Dermis microvascular lymphatic vessel endothelial cell (primary cell): ENCODE measurements at regions not wholly inside any gene's neighbourhood (a gene's known extent, or its start where the extent isn't known, plus 50 kb on each side); places are given as distances from the start of the nearest gene placed in this dataset.
A peak's percentile ranks its signal among the peaks of the same experiment; 100 is the strongest.
"Not testable (repeated sequence)": the region's sequence is repeated elsewhere in the genome, so short reads cannot be mapped to it uniquely, and the experiment has no call there.

ENCODE experiments used
- DNase-seq, 2 donors: peaks; one replicate each; pipeline versions ENCODE4 v3.0.0 to v3.0.0-alpha.2; 2010; ENCODE audit warnings: low read depth in 2 of 2

DNA sequence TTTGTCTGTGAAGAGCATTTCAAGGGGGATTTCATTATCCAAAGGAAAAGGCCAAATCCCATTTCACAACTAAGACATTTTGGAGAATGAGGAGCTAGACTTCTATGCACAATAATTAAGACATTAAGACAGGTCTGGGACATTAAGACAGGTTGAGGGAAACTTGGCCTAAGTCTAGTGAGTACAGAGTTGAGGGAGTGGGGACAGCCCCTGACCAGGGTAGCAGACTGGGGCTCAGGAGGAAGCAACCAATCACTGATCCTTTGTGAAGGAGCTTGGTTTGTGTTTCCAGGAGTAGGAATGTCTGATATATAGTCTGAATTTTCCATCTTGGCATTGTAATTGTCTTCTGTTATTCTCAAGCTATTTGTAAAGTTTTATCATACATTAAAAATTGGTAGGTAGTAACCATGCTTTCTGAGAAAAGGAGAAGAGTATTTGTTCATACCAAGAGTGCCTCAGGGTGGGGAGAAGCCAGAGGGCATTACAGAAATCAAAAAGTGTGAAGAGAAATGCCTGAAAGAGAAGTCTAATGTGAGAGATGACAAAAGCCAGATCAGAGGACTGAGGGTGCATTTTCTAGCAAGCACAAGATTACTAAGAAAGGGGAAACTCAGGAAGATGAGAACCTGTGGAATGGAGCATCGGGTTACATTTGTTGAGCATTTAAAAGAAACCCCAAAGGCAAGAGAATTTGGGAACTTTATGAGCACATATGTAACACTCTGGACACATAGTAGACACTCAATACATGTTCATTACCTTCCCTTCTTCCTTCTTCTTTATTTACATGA, 189.3 kb upstream of the PIK3R1 start:
- DNase-seq: no peak

DNA sequence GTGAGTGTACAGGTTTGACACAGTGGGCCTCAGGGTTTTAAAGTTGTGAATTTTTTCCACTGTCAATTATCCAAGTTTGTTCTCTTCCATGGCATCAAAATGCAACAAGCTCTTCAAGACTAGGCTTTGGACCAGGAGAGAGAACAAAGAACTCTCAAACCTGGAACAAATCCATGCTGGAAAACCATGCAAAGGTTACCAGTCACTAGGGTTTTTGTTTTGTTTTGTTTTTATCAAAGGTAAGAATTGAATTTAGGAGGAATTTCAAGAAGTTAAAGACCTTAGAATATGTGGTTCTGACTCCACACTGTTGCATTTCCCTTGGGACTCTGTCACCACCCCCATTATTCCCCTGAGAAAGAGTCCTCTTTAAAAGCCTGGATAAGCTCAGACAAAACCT, 191.1 kb upstream of the PIK3R1 start:
- no peak for DNase-seq

DNA sequence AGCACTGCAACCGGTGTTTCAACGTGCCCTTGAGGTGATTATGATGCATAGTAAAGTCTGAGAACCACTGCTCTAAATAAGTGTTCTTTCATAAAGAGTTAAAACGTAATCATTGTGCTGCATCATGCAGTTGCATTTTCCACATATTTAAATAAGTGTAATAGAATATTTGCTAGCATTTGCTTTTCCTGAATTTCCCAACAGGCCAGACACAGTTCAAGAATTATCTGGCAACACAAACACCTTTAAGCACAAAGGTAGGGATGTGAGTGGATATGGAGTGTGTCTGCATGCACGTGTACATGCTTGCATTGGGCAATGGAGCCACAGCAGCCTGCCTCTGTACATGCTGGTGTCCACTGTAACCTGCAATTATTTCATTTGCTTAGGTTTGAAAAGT, 193.6 kb upstream of the PIK3R1 start:
- DNase-seq: no peak

DNA sequence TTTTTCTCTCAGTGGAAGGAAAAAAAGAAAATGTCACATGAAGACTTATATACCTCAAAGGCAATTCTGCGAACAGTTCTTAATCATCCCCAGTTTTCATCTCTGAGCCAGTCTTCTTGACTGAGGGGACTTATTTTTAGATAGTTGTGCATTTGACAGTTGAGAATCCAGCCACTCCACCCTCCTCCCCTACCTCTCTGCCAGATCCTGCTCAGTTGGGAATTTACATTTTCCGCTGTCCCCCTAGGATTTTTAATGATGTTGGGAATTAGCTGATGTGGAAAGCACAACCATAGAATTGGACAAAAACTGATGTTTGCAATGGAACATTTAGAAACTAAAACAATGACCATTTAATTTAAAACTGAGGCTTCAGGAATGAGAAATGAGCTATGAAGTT, 194.3 kb upstream of the PIK3R1 start:
- no peak for DNase-seq

DNA sequence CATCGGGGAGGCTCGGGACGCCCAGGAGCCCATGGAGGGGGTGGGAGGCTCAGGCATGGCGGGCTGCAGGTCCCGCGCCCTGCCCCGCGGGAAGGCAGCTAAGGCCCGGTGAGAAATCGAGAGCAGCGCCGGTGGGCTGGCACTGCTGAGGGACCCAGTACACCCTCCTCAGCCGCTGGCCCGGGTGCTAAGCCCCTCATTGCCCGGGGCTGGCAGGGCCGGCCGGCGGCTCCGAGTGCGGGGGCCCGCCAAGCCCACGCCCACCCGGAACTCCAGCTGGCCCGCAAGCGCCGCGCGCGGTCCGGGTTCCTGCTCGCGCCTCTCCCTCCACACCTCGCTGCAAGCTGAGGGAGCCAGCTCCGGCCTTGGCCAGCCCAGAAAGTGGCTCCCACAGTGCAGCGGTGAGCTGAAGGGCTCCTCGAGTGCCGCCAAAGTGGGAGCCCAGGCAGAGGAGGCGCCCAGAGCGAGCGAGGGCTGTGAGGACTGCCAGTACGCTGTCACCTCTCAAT, 195.0 kb upstream of the PIK3R1 start:
- DNase-seq: not testable (repeated sequence)

DNA sequence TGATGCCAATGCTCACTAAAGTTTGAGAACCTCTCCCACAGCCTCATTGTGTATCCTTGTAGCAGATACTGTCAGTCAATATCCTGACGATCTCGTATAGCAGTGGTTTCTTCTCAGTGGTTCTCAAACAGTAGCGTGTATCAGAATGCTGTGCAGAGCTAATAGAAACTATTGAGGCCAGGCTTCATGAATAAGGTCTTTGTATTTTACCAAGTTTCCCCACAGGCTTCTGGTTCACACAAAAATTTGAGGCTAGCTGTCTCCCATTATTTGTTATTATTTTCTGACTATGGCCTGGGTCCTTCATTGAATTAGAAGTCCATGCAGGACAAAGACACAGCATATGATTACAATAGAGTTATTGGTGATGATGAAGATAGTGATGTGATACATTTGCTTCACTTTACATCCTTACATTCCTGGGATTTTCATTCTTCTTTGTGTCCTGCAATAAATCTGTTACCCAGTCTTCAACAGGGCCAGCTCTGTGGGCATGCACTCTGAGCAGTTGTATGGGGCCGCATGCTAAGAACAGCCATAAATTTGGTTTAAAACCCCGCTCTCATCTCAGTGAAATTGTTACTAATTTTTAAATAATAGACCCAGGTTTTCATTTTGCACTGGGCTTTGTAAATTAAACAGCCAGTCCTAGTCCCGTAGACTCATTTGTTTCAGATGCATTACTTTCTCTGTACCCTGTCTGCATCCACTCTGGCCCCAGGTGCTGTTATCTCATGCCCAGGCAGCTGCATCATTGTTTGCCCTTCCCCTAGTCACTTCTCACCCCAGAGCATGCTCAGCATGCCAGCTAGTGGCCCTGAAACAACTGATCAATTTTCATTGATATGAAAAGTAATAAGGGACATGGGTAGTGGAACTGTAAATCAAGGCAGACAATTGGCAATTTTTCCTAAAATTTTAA, 199.9 kb upstream of the PIK3R1 start:
- no peak for DNase-seq

DNA sequence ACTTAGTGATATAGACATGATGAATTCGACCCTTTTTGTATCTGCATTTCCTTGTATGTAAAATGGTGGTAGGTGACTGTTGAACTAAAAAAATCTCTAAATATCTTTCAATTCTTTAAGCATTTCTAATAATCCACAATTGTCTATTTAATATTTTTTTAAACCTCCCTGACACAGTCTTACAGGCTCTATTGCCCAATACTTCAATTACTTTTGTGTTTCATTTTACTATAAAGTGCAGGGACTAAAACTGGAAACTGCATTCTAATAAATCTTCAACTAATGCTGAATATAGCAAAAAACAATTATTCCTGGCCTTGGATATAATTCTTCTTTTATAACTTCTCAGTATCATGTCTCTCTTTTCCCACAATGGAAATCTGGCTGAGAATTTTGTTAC, 202.7 kb upstream of the PIK3R1 start:
- DNase-seq: no peak

DNA sequence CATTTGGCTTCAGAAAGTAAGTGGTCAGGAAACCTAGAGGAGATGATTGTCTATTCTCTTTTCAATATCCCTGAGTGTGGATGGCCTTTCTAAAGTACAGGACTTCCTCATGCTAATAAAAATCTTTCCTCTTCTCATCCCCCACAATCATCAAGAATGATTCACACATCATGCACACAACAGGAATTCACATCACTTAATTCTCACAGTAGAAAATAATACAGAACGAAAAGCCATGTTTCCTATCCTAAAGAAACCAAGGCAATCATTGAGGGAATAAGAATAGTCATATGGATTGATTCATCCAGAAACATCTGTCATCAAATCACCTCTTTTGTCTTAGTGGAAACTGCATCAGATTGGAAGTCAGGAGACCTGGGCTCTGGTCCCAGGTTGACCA, 203.1 kb upstream of the PIK3R1 start:
- peak in 1 of 2 donors; percentile 68 for DNase-seq

DNA sequence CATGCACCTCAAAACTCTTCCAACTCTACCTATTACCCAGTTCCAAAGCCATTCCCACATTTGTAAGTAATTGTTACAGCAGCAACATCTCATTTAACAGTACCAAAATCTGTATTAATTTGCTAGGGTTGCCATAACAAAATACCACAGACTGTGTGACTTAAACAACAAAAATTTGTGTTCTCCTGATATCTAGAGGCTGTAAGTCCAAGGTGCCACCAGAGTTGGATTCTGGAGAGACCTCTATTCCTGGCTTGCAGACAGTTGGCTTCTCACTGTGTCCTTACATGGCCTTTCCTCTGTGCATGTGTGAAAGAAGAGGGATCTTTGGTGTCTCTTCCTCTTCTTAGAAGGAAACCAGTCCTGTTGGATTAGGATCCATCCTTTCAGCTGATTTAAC, 203.8 kb upstream of the PIK3R1 start:
- DNase-seq: no peak

DNA sequence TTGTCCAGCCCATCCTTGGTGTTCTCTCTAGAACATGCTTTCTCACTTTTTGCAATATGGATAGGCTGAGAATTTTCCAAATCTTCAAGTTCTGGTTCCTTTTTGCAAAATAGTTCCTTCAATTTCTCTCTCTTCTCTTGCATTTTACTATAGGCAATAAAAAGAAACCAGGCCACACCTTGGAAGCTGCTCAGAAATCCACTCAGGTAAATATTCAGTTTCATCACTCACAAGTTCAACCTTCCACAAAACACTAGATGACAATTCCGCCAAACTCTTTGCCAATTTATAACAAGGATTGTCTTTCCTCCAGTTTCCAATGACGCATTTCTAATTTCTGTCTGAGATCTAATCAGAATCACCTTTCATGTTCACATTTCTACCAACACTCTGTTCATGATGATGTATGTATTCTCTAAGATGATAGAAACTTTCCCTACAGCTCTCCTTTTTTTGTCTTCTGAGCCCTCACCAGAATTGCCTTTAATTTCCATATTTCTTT, 204.2 kb upstream of the PIK3R1 start:
- no peak for DNase-seq

DNA sequence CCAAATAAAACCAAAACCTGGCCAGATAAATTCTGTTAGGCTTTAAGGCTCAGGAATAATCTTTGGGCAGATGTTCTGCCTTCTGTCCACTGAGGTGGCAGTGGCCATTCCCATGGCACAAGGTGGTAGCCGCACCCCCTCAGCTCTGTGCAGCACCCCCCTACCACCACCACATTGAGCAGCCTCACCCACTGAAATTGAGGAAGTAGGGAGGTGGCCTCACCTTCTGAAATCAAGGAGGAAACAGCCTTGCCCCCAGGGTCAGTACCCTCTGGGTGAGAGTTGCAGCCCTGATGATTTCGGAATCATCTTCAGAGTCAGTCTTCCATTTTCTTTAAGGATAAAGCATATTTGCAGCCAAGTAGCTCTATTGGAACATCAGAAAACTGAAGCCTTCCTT, 204.8 kb upstream of the PIK3R1 start:
- no peak for DNase-seq

DNA sequence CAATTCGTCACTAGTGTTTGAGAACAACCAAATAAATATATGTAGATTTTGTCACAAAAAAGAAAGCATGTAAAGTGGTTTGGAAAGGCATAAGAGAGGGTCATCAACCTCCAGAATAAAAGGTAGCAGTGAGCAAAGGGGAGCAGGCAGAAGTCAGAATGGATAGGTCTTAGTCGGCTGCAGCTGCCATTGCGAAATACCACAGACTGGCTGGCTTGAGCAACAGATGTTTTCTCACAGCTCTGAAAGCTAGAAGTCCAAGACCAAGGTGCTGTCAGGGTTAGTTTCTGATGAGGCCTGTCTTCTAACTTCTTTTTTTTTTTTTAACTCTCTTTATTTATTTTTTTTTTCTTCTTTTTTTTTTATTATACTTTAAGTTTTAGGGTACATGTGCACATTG, 208.1 kb upstream of the PIK3R1 start:
- no peak for DNase-seq

DNA sequence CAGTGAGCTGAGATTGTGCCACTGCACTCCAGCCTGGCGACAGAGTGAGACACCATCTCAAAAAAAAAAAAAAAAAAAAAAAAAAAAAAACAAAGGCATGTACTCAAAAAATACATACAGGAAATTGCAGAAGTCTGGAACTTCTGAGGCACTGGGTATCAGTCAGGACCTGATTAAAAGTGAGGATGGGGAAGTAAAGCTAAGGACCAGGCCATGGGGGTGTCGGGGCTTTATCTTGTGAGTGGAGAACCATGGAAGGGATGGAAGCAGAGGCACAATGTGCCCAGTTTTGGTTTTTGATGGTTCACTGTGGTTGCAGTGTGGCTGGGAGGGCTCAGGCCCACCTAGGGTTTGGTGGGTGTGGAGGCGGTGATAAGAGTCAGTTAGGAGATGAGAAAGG, 212.7 kb upstream of the PIK3R1 start:
- no peak for DNase-seq

DNA sequence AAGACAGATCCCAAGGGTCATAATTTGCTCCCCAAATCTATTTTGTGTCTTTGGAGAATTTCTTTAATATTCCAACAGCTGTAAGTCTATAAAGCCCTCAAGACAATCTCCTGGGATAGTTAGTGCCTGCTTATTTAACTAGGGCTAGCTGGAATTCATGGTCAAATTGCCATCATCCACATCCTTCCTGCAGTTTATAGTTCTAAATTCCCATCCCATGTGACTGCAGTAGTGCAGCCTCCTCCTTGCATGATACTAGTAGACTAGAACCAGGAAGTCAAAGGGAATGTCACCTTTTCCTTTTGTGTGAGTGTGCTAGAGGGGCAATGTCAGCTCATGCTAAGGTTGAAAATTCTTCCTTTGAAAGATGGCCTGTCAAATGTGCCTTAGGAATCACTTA, 214.8 kb upstream of the PIK3R1 start:
- DNase-seq: peak in 1 of 2 donors; percentile 8

DNA sequence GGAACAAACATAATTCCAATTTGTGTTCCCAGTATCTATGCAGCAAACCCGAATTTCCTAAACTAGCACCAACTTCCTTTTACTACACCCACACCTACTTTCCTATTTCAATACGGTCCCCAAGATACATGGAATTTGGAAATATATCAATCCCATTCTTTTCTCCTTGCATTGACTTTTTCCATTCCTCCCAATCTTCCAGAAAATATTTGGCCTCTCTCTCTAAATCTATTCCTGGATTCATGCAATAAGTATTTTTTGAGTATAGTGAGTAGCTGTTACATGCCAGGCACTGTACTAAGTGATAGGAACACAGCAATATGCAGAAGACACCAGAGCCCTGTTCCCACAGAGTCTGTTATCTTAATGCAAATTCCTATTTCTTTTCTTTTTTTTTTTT, 216.2 kb upstream of the PIK3R1 start:
- DNase-seq: no peak

DNA sequence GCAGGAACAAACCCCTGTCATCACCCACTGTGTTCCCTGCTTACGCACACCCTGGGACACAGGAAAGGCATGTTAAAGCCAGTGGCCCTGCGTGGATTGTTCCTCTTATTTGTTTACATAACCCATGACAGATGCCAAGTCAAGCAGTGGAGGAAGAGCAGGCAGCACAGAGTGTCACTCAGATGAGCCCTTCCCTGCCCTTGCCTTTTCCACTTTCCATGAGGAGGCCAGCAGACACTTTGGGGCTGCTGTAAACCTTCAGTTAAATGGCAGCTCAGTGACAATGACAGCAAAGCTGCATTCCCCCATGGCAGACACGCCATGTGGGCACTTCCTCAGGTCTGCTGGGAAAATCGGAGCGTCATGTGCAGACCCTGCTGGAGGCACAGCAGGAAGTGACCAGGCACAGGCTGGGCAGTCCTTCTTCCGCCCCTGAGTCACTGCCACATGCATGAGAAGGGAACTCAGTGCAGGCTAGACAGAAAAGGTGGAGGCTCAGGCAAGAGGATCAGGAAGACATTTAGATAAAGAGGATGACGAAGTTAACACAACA, 216.8 kb upstream of the PIK3R1 start:
- peak; percentile 89 to 94 for DNase-seq

DNA sequence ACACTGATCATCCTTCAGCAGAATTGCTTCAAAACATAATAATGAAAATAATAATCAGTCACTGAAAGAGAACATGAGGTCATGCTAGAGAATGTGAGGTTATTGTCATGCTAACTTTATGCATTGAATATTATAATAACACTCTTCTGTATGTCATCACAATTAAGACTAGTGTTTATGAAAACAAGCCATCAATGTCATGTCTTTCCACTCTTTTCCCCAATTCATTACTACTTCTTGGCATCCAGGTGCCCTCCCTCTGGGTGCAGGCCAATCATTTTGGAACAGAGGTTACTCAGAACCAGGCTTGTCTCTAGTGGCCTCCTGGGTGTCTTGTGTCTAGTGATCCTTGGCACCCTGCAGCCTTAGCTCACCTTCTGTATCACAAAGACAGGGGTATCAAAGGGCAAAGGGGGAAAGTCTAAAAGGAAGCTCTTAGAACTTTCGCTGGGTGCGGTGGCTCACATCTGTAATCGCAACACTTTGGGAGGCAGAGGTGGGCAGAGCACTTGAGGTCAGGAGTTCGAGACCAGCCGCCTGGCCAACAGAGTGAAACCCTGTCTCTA, 217.6 kb upstream of the PIK3R1 start:
- peak in 1 of 2 donors; percentile 17 for DNase-seq

DNA sequence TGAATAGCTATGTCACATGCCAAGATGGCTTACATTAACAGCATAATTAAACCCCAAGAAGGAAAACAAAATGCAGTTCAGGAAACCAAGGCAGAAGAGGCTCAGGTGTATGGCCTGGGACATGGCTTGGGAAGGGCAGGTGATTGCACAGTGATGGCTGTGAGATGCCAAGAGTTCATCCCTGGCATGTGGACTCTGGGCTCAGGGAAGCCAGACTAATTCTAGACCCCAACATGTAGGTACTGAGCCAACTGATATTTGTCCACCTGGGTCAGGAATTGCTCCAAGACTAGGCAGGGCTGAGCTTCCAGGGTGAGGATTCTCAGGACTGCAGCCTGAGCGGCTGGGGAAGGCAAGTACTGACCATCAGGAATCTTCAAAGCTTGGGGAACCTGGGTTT, 218.4 kb upstream of the PIK3R1 start:
- DNase-seq: no peak

DNA sequence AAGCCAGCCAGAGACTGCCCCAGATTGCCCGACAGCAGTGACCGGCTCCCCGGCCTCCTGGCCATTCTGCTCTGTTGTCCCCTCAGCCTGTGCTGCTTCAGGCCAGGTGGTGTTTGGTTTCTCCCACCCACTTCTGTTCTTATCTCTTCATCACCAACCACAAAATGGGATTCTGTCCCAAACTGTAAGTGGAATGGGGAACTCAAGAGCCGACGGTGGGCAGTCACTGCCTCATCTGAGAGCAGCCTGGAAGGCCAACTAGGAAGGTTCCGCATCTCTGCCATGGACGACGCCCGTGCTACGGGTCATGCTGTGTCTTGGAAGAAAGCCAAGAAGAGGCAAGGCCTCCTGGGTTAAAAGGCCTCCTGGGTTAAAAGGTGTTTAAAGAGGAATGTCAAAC, 219.0 kb upstream of the PIK3R1 start:
- no peak for DNase-seq

DNA sequence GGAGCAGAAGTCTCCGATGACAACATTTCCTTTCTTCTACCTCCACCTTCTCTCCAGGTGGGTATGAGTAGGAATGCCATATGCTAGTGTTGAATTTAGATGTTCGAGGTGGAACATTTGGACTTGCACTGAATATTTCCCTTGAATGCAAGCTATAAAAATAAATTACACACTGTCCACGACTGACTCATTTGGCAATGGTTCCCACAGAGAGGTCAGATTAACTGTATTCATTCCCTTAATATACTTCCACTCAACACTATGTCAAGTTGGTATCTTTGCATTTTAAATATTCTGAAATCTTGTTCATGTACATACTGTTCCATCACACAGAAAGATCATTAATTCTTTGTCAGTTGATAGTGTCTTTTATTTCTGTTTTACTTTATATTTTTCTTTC, 222.6 kb upstream of the PIK3R1 start:
- DNase-seq: peak; percentile 26 to 50

DNA sequence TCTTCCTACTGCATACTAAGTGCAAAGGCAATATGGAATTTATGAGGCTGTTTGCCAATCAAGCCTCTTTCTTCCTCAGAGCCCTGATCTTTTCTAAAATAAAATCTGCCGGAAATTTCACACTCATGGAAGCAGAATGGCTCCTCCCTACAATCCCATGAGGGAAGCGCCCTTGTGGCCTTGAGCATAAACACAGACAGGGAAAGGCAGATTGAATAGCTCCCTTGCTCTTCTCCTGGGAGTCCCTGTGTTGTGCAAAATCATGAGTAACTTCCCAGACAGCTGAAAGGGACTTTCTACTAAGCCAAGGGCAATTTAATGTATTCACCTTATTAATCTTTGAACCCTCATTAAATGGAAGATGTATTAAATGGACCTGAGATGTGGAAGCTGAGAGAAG, 226.1 kb upstream of the PIK3R1 start:
- DNase-seq: peak in 1 of 2 donors; percentile 43

DNA sequence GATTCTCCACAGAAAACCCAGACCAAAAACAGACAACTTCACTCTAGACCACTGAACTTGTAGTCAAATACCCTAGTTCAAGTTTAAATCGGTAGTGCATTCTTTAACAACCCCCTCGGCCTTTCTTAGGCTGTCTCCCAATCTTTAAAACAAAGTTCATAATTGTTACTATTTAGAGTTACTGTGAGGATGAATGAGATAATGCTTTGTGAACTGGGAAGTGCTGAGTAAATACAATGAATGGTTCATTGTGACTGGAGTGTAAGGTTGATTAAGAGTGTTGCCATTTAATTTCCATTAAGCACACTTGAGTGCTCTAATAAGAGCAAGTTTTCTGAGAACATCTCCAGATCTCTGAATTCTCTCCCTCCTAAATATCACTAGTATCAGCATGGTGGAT, 228.8 kb upstream of the PIK3R1 start:
- no peak for DNase-seq
